ENCODE measurements at regions not wholly inside any gene's neighbourhood (a gene's known extent, or its start where the extent isn't known, plus 50 kb on each side); places are given as distances from the start of the nearest gene placed in this dataset.

GRCh38 chr2:150783015-150783414 lies 295.5 kb upstream of the RND3 start:
- no peaks in the 10 kb centered on the region for H3K27me3 ChIP-seq
- no peak overlapping the region for H3K4me3 ChIP-seq
- no peak overlapping the region for H3K27ac ChIP-seq (replicated peaks in 1 of 4)
- no peaks in the 10 kb centered on the region for H3K9me3 ChIP-seq
- no peaks in the 10 kb centered on the region for H3K36me3 ChIP-seq
- intact Hi-C loops (cut with DNase I): no loop called here
- WGBS: 86% methylated on average over 3 of the region's 3 CpGs
- peaks cover 0 to 10% (median 5%) of the 10 kb centered on the region in 4 donors for H3K4me1 ChIP-seq
- no peak for DNase-seq (ENCODE audit: extremely low spot score)
- TF ChIP-seq POLR2A (IDR thresholded peaks at IDR 0.05; ENCODE audit: low read depth): no peak

GRCh38 chr2:150782613-150783012 lies 295.1 kb upstream of the RND3 start:
- Histone ChIP-seq H3K36me3 (no peaks in the 10 kb centered on the region), H3K9me3 (no peaks in the 10 kb centered on the region), H3K27me3 (no peaks in the 10 kb centered on the region), H3K27ac (replicated peaks in 1 of 4) (no peak overlapping the region), H3K4me1 (peaks cover 0 to 10% (median 5%) of the 10 kb centered on the region in 4 donors), H3K4me3 (no peak overlapping the region)
- WGBS: 97% methylated on average over 3 of the region's 3 CpGs
- TF ChIP-seq POLR2A (IDR thresholded peaks at IDR 0.05; ENCODE audit: low read depth) (no peak), POLR2AphosphoS5 (IDR thresholded peaks at IDR 0.05) (no peak), CTCF (IDR thresholded peaks at IDR 0.05) (no peak), EP300 (IDR thresholded peaks at IDR 0.05) (no peak)
- no peak for DNase-seq (ENCODE audit: extremely low spot score)
- intact Hi-C loops (cut with DNase I): no loop called here

GRCh38 chr2:150781142-150781541 lies 293.7 kb upstream of the RND3 start:
- no peak for DNase-seq (ENCODE audit: extremely low spot score)
- intact Hi-C loops (cut with DNase I): no loop called here
- Histone ChIP-seq H3K36me3 (no peaks in the 10 kb centered on the region), H3K27ac (replicated peaks in 1 of 4) (no peak overlapping the region), H3K9me3 (no peaks in the 10 kb centered on the region), H3K4me1 (no peaks in the 10 kb centered on the region), H3K27me3 (no peaks in the 10 kb centered on the region), H3K4me3 (no peak overlapping the region)
- TF ChIP-seq POLR2A (IDR thresholded peaks at IDR 0.05; ENCODE audit: low read depth) (no peak), EP300 (IDR thresholded peaks at IDR 0.05) (no peak), CTCF (IDR thresholded peaks at IDR 0.05) (no peak), POLR2AphosphoS5 (IDR thresholded peaks at IDR 0.05) (no peak)
- 84% methylated on average over 7 of the region's 7 CpGs for WGBS

GRCh38 chr2:150778828-150779227 lies 291.4 kb upstream of the RND3 start:
- 53% methylated on average over 1 of the region's 1 CpG for WGBS
- Histone ChIP-seq H3K27ac (replicated peaks in 1 of 4) (no peak overlapping the region), H3K9me3 (no peaks in the 10 kb centered on the region), H3K4me3 (no peak overlapping the region), H3K36me3 (no peaks in the 10 kb centered on the region), H3K27me3 (no peaks in the 10 kb centered on the region), H3K4me1 (no peaks in the 10 kb centered on the region)
- DNase-seq (ENCODE audit: extremely low spot score): no peak
- TF ChIP-seq POLR2AphosphoS5 (IDR thresholded peaks at IDR 0.05): no peak
- TF ChIP-seq CTCF (IDR thresholded peaks at IDR 0.05): no peak
- no peak for TF ChIP-seq EP300 (IDR thresholded peaks at IDR 0.05)
- TF ChIP-seq POLR2A (IDR thresholded peaks at IDR 0.05; ENCODE audit: low read depth): no peak
- intact Hi-C loops (cut with DNase I): no loop called here

GRCh38 chr2:150769421-150769820 lies 282.0 kb upstream of the RND3 start:
- Histone ChIP-seq H3K4me3 (no peak overlapping the region), H3K36me3 (no peaks in the 10 kb centered on the region), H3K4me1 (no peaks in the 10 kb centered on the region), H3K9me3 (no peaks in the 10 kb centered on the region), H3K27ac (replicated peaks in 1 of 4) (no peak overlapping the region), H3K27me3 (no peaks in the 10 kb centered on the region)
- intact Hi-C loops (cut with DNase I): no loop called here
- no peak for DNase-seq (ENCODE audit: extremely low spot score)
- TF ChIP-seq POLR2AphosphoS5 (IDR thresholded peaks at IDR 0.05): no peak
- no peak for TF ChIP-seq CTCF (IDR thresholded peaks at IDR 0.05)
- TF ChIP-seq POLR2A (IDR thresholded peaks at IDR 0.05; ENCODE audit: low read depth): no peak
- TF ChIP-seq EP300 (IDR thresholded peaks at IDR 0.05): no peak
- 71% methylated on average over 1 of the region's 1 CpG for WGBS

Data from esophagus muscularis mucosa (tissue), 4 donors.